Keratinocyte (primary cell): ENCODE measurements at regions not wholly inside any gene's neighbourhood (a gene's known extent, or its start where the extent isn't known, plus 50 kb on each side); places are given as distances from the start of the nearest gene placed in this dataset.

Experiments
- DNase-seq: peaks from one replicate; pipeline ENCODE4 v3.0.0-alpha.2; 2011; ENCODE audit warnings: low read depth, missing footprints, low spot score
- FAIRE-seq: peaks from 2 replicates; lab custom pipeline; 2011; peaks lifted over from hg19 to GRCh38; lab: Jason Lieb, UNC
- H2AFZ ChIP-seq: 2 replicates; pipeline ENCODE4 v1.6.0; 2012; ENCODE audit warnings: low read length, control low read depth, inconsistent platforms; ENCODE audit not compliant: control insufficient read depth
- H3K27ac ChIP-seq: 2 replicates; pipeline ENCODE4 v1.5.1; 2011; ENCODE audit warnings: low read length; ENCODE audit not compliant: control insufficient read depth, insufficient read depth
- H3K27me3 ChIP-seq: 3 replicates; pipeline ENCODE4 v1.6.0; 2011; ENCODE audit warnings: low read length; ENCODE audit not compliant: control insufficient read depth, insufficient read depth; ENCODE audit errors: extremely low read depth
- H3K36me3 ChIP-seq, 2 experiments: 2 replicates in 1 of 2; 3 replicates in 1 of 2; pipeline ENCODE4 v1.5.1; 2011; ENCODE audit warnings: low read length in 2 of 2, mild to moderate bottlenecking in 1 of 2; ENCODE audit not compliant: control insufficient read depth in 2 of 2, insufficient read depth in 2 of 2; ENCODE audit errors: extremely low read depth in 1 of 2
- H3K4me1 ChIP-seq: 3 replicates; pipeline ENCODE4 v1.5.1; 2011; ENCODE audit warnings: low read length; ENCODE audit not compliant: control insufficient read depth, insufficient read depth; ENCODE audit errors: extremely low read depth
- H3K4me2 ChIP-seq: 3 replicates; pipeline ENCODE4 v1.6.0; 2011; ENCODE audit warnings: low read depth, low read length; ENCODE audit not compliant: control insufficient read depth, insufficient read depth; ENCODE audit errors: extremely low read depth
- H3K4me3 ChIP-seq, 3 experiments: fragments of 200-600 bp in 1 of 3; sonication (generic) in 1 of 3; 2 replicates in 2 of 3; 3 replicates in 1 of 3; pipeline ENCODE4 v1.5.1; 2011 to 2016; ENCODE audit warnings: low read length in 3 of 3, mild to moderate bottlenecking in 3 of 3, control low read depth in 2 of 3, inconsistent platforms in 1 of 3, low read depth in 1 of 3, mixed read lengths in 1 of 3, mixed run types in 1 of 3, moderate library complexity in 1 of 3; ENCODE audit not compliant: control insufficient read depth in 2 of 3, insufficient read depth in 2 of 3; ENCODE audit errors: extremely low read depth in 1 of 3
- H3K79me2 ChIP-seq: 2 replicates; pipeline ENCODE4 v1.6.0; 2012; ENCODE audit warnings: low read length; ENCODE audit not compliant: control insufficient read depth, insufficient read depth
- H3K9ac ChIP-seq: 3 replicates; pipeline ENCODE4 v1.6.0; 2011; ENCODE audit warnings: low read length; ENCODE audit not compliant: control insufficient read depth, insufficient read depth; ENCODE audit errors: extremely low read depth
- H3K9me1 ChIP-seq: 3 replicates; pipeline ENCODE4 v1.6.0; 2011; ENCODE audit warnings: low read length; ENCODE audit not compliant: control insufficient read depth, insufficient read depth; ENCODE audit errors: extremely low read depth
- H3K9me3 ChIP-seq: 2 replicates; pipeline ENCODE4 v1.5.1; 2012; ENCODE audit warnings: low read depth, low read length; ENCODE audit not compliant: control insufficient read depth
- H4K20me1 ChIP-seq: 3 replicates; pipeline ENCODE4 v1.6.0; 2011; ENCODE audit warnings: low read length; ENCODE audit not compliant: control insufficient read depth, insufficient read depth; ENCODE audit errors: extremely low read depth
- CTCF ChIP-seq, 3 experiments: IDR thresholded peaks in 1 of 3; conservative IDR thresholded peaks in 1 of 3; optimal IDR thresholded peaks in 1 of 3; 2 replicates in 2 of 3; 3 replicates in 1 of 3; pipeline versions ENCODE3 to v1.5.1; 2011; ENCODE audit warnings: low read length in 3 of 3, mild to moderate bottlenecking in 3 of 3, moderate library complexity in 2 of 3, control low read depth in 1 of 3, inconsistent platforms in 1 of 3; ENCODE audit not compliant: insufficient read depth in 2 of 3; ENCODE audit errors: extremely low read depth in 1 of 3
- EZH2 ChIP-seq: IDR thresholded peaks from one replicate; pipeline ENCODE4 v1.6.1; 2012; ENCODE audit warnings: inconsistent platforms, mild to moderate bottlenecking, low read length, moderate library complexity
- dilution Hi-C: fragments of 300-500 bp; cut with MboI; formaldehyde crosslinking; loops from one replicate; pipeline ENCODE4 v1.7.0; 2020; ENCODE audit warnings: low sequenced_read_pairs; ENCODE audit not compliant: extremely low pct_ligation_motif_present

- H3K4me1 ChIP-seq = no peaks in the 10 kb centered on the region
- H3K27me3 ChIP-seq = no peaks in the 10 kb centered on the region
- TF ChIP-seq EZH2 (no peak), CTCF (optimal IDR thresholded peaks at IDR 0.05 in 1 of 3, IDR thresholded peaks at IDR 0.05 in 1 of 3, conservative IDR thresholded peaks at IDR 0.05 in 1 of 3; ENCODE audit: extremely low read depth in 1 of 3, insufficient read depth in 2 of 3, low read length in 3 of 3) (no peak)
- H3K27ac ChIP-seq = no peak overlapping the region
- H2AFZ ChIP-seq = no peak overlapping the region
- H3K9me3 ChIP-seq = peaks cover 34% of the 10 kb centered on the region
- H3K4me2 ChIP-seq = no peak overlapping the region
- no peak overlapping the region for H3K9ac ChIP-seq
- no peak for FAIRE-seq
- no peak for DNase-seq
- H4K20me1 ChIP-seq = no peaks in the 10 kb centered on the region
- dilution Hi-C loops = no loop called here
- H3K36me3 ChIP-seq = no peaks in the 10 kb centered on the region
- no peaks in the 10 kb centered on the region for H3K9me1 ChIP-seq
- no peak overlapping the region for H3K4me3 ChIP-seq
- H3K79me2 ChIP-seq = no peaks in the 10 kb centered on the region
Measured at GRCh38 chr22:48756146-48757111, 1071.2 kb downstream of the BRD1 start.

- Histone ChIP-seq H3K79me2 (no peaks in the 10 kb centered on the region), H3K9me3 (peaks cover 28% of the 10 kb centered on the region), H2AFZ (no peak overlapping the region), H4K20me1 (no peaks in the 10 kb centered on the region), H3K36me3 (no peaks in the 10 kb centered on the region), H3K9ac (no peak overlapping the region), H3K9me1 (no peaks in the 10 kb centered on the region), H3K4me1 (no peaks in the 10 kb centered on the region), H3K27ac (no peak overlapping the region), H3K4me3 (no peak overlapping the region), H3K4me2 (no peak overlapping the region), H3K27me3 (no peaks in the 10 kb centered on the region)
- no peak for TF ChIP-seq EZH2
- no peak for TF ChIP-seq CTCF (optimal IDR thresholded peaks at IDR 0.05 in 1 of 3, IDR thresholded peaks at IDR 0.05 in 1 of 3, conservative IDR thresholded peaks at IDR 0.05 in 1 of 3; ENCODE audit: extremely low read depth in 1 of 3, insufficient read depth in 2 of 3, low read length in 3 of 3)
- no peak for FAIRE-seq
- dilution Hi-C loops = no loop called here
- DNase-seq = no peak
Measured at GRCh38 chr22:48755059-48755949, 1072.4 kb downstream of the BRD1 start.
